NCI-H1105 treated with DMSO at 0.1 percent for 48 hours (cell line): ENCODE measurements at regions not wholly inside any gene's neighbourhood (a gene's known extent, or its start where the extent isn't known, plus 50 kb on each side); places are given as distances from the start of the nearest gene placed in this dataset.
"Not testable (repeated sequence)": the region's sequence is repeated elsewhere in the genome, so short reads cannot be mapped to it uniquely, and the experiment has no call there.

Experiments
- DNase-seq: peaks from one replicate; lab custom pipeline; 2025; lab: John Stamatoyannopoulos, UW

- no peak for DNase-seq
These were observed 288.9 kb downstream of the EDEM1 start for GRCh38 chr3:5476403-5476802.

GRCh38 chr3:5479229-5479799 lies 291.8 kb downstream of the EDEM1 start:
- DNase-seq, result no peak

GRCh38 chr3:5480190-5480589 lies 292.7 kb downstream of the EDEM1 start:
- DNase-seq, result no peak

GRCh38 chr3:5485427-5485826 lies 297.9 kb downstream of the EDEM1 start:
- DNase-seq, result no peak

- peak; percentile 13 for DNase-seq
These were observed 301.3 kb downstream of the EDEM1 start for GRCh38 chr3:5488771-5489170.

GRCh38 chr3:5489536-5489935 lies 302.0 kb downstream of the EDEM1 start:
- DNase-seq, result no peak

GRCh38 chr3:5494905-5495519 lies 307.5 kb downstream of the EDEM1 start:
- DNase-seq, result no peak

- DNase-seq, result no peak
These were observed 310.0 kb downstream of the EDEM1 start for GRCh38 chr3:5497497-5497896.

- no peak for DNase-seq
These were observed 311.5 kb downstream of the EDEM1 start for GRCh38 chr3:5498981-5499380.

GRCh38 chr3:5499404-5499803 lies 311.9 kb downstream of the EDEM1 start:
- DNase-seq, result no peak

GRCh38 chr3:5503136-5503535 lies 315.6 kb downstream of the EDEM1 start:
- DNase-seq, result no peak

- DNase-seq, result no peak
These were observed 316.6 kb downstream of the EDEM1 start for GRCh38 chr3:5504135-5504534.

- no peak for DNase-seq
These were observed 317.7 kb downstream of the EDEM1 start for GRCh38 chr3:5505163-5505562.

- DNase-seq, result no peak
These were observed 318.5 kb downstream of the EDEM1 start for GRCh38 chr3:5505997-5506396.

GRCh38 chr3:5508860-5509259 lies 321.4 kb downstream of the EDEM1 start:
- DNase-seq, result not testable (repeated sequence)

- DNase-seq, result no peak
These were observed 322.8 kb downstream of the EDEM1 start for GRCh38 chr3:5510300-5510699.

GRCh38 chr3:5517921-5518320 lies 330.4 kb downstream of the EDEM1 start:
- no peak for DNase-seq

GRCh38 chr3:5520237-5520636 lies 332.7 kb downstream of the EDEM1 start:
- DNase-seq, result no peak

- DNase-seq, result no peak
These were observed 335.6 kb downstream of the EDEM1 start for GRCh38 chr3:5523125-5523524.

- DNase-seq, result no peak
These were observed 343.5 kb downstream of the EDEM1 start for GRCh38 chr3:5531039-5531438.

- DNase-seq, result no peak
These were observed 344.3 kb downstream of the EDEM1 start for GRCh38 chr3:5531741-5532290.

GRCh38 chr3:5540532-5540931 lies 353.0 kb downstream of the EDEM1 start:
- DNase-seq, result no peak

GRCh38 chr3:5542472-5542871 lies 355.0 kb downstream of the EDEM1 start:
- no peak for DNase-seq

- no peak for DNase-seq
These were observed 355.5 kb downstream of the EDEM1 start for GRCh38 chr3:5543047-5543446.
